Caki2 (cell line): ENCODE measurements at regions not wholly inside any gene's neighbourhood (a gene's known extent, or its start where the extent isn't known, plus 50 kb on each side); places are given as distances from the start of the nearest gene placed in this dataset.
"Not testable (repeated sequence)": the region's sequence is repeated elsewhere in the genome, so short reads cannot be mapped to it uniquely, and the experiment has no call there.

Experiments
- DNase-seq: peaks from one replicate; pipeline ENCODE4 v3.0.0-alpha.2; 2015; ENCODE audit warnings: low read depth
- in situ Hi-C: cut with HindIII; loops from 2 replicates; pipeline ENCODE4 v1.10.0; 2016; ENCODE audit warnings: low sequenced_read_pairs, low pct_unique_long_range_greater_than_20kb, mixed read lengths

DNA sequence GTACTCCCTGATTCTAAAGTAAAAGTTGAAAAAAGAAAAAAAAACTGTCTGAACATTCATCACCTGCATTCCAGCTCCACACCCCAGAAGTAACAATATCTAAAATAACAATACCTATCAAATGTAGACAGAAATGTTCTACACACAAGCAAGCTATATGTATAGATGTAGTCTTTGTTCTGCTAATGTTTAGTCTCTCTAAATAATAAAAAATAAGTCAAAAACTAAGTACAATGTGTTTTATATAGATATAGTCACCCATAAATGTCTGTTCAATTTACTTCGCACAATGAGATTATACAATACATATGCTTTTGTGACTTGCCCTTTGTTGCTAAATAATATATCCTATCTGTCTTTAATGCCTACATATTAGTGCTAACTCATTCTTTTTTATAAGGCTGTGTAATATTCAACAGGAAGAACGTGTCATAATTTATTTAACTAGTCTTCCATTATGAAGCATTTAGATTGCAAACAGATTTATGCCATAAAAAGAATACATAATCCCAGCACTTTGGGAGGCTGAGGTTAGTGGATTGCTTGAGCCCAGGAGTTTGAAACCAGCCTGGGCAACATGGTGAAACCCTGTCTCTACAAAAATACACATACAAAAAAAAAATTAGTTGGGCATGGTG lies 216.2 kb upstream of the ZNF217 start:
- in situ Hi-C loops: no loop called here
- no peak for DNase-seq

- DNase-seq: no peak
- in situ Hi-C loops: no loop called here
These were observed 215.6 kb upstream of the ZNF217 start for GRCh38 chr20:53809217-53809616.

GRCh38 chr20:53808733-53809132 lies 215.1 kb upstream of the ZNF217 start:
- no peak for DNase-seq
- in situ Hi-C loops: no loop called here

GRCh38 chr20:53808302-53808701 lies 214.7 kb upstream of the ZNF217 start:
- in situ Hi-C loops, DNase-seq: not testable (repeated sequence)

DNA sequence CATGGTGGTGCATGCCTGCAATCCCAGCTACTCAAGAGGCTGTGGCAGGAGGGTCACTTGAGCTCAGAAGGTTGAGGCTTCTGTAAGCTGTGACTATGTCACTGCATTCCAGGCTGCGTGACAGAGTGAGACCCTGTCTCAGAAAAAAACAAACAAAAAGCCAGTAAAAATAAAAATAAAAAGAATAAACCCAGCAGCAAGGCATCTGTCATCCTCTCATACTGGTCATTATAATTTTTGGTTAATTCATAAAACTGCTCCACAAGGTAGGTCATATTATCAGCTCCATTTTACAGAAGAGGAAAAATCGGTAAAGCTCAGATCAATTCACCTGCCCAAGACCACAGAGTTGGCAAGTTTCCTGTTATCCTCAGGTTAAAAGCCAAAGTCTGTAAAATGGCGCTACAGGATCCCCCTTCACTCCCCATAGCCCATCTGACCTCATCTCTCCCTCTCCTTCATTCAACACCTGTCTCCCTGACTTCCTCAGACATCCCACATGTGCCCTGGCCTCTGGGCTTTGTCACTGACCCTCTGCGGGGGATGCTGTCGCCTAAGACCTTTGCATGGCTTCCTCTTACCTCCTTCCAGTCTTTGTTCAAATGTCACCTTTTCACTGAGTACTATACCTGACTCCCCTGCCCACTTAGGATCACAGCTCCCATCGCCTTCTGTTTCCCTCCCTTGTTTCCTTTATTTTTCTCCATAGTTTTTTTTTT lies 213.2 kb upstream of the ZNF217 start:
- no peak for DNase-seq
- in situ Hi-C loops: no loop called here

GRCh38 chr20:53805895-53806384 lies 212.3 kb upstream of the ZNF217 start:
- in situ Hi-C loops: no loop called here
- DNase-seq: peak; percentile 61

DNA sequence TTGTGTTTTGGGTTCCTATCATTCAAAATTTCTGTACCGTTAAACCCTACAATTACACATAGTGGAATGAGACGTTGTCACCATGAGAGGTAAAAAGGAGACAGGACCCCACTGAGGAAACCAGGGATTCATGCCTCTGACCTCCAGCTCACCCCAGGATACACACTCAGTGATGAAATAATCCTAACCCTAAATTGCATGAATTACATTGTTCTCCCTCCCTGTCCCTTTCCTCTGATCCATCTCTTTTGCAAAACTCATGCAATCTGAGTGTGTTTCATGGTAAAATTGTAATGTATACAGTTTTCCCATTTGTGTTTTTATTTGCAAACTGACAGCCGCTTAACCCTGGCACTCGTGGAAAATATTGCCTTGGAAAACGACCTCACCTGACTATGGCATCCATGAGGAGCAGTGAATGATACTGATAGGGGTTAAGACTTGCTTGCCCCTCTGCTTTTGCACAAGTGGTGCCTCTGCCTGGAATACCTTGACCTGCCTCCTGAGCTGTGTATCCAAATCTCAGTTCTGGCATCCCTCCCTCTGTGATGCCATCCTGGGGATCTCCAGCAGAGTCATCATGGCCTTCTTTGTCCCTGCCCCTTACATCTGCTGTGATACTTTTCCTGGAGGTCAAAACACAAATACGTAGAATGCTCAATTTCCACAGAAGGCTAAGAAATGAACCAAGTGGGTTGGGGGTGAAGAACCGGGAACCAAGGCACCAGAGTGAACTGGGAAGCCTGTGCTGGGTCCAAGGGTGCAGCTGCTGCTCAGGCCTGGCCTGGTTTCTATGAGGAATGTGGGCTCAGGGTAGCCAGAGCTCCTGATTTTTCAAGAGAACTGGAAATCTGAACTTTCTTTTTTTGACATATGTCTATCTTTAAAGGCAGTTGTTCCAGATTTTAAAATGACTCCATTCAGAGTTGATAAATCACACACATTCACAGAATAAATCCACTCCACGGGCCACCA lies 211.6 kb upstream of the ZNF217 start:
- in situ Hi-C loops: no loop called here
- no peak for DNase-seq

- in situ Hi-C loops: not testable (repeated sequence)
These were observed 210.7 kb upstream of the ZNF217 start for GRCh38 chr20:53804308-53804707.

DNA sequence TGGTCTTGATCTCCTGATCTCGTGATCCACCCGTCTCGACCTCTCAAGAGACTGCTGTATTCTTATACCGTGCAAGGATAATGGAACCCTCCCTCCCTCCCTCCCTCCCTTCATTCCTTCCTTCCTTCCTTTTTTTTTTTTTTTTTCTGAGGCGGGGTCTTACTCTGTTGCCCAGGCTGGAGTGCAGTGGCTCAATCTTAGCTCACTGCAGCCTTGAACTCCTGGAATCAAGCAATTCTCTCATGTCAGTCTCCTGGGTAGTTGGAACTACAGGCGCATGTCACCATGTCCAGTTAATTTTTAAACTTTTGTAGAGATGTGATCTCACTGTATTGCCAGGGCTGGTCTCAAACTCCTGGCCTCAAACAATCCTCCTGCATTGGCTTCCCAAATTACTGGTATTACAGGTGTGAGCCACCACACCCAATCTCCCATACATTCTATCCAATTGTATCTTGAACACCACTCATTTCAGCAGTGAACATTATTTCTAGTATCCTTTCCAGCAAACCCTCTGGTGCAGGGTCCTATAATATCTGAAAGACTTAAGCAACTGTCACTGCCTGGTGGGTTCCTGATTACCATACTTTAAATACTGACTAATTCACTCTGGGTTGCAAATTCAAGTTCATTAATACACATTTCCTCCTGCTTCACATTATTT lies 210.0 kb upstream of the ZNF217 start:
- no peak for DNase-seq
- in situ Hi-C loops: no loop called here

More at GRCh38 chr20:53804308-53804707, 210.7 kb upstream of the ZNF217 start:
- DNase-seq: not testable (repeated sequence)

DNA sequence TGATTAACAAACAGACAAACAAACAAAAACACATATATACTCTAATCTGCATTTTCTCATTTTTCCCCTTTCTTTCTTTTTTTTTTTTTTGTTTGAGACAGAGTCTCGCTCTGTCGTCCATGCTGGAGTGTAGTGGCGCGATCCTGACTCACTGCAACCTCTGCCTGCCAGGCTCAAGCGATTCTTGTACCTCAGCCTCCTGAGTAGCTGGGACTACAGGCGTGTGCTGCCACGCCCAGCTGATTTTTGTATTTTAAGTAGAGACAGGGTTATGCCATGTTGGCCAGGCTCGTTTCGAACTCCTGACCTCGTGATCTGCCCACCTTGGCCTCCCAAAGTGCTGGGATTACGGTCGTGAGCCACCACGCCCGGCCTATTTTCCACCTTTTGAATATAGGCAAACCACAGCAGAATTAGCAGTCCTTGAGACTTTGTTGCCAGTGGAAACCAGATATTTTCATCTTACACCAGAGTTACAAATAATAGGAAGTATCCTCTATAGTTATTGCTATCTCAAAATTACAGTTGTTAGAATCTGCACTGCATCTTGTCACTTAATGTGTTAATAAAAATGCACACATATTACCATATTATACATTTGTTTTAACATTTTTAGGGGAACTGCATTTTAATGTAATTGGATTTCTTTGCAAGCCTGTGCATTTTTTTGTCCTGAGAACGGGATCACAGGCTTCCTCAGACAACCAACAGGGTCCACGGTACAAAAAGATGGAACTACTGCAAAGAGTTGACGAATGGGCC lies 208.2 kb upstream of the ZNF217 start:
- DNase-seq: no peak
- in situ Hi-C loops: no loop called here

DNA sequence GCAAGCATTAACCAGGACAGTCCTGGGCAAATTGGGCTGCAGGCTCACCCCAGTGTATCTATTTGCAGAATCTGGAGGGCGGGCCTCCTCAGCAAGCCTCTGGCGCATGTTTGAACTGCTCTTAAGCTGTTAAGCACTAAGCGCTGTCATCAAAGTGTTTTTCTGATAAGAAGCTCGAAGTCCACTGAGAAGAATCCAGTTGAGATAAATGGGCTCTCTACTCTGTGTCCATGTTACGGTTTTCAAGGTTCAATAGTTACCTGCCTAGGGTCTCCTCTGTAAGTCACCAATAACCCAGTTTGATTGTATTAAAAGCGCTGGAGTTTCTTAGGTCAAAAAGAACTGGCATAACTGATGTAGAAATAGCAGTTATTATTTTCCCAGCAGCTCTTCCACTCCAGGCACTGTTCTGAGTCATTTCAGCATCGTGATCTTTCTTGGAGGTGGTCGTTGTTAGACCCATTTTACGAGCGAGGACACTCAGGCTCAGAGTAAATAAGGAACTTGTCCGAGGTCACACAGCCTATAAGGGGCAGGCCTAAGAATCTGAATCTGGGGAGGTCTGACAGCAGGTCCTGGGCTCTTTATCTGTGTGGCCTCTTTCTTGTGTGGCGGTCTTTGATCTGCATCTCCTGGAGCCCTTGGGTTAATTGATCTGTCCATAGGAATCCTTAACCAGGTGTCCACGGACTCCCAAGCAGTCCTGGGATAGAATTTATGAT lies 207.4 kb upstream of the ZNF217 start:
- in situ Hi-C loops: no loop called here
- no peak for DNase-seq

GRCh38 chr20:53800418-53800817 lies 206.8 kb upstream of the ZNF217 start:
- in situ Hi-C loops: no loop called here
- no peak for DNase-seq

DNA sequence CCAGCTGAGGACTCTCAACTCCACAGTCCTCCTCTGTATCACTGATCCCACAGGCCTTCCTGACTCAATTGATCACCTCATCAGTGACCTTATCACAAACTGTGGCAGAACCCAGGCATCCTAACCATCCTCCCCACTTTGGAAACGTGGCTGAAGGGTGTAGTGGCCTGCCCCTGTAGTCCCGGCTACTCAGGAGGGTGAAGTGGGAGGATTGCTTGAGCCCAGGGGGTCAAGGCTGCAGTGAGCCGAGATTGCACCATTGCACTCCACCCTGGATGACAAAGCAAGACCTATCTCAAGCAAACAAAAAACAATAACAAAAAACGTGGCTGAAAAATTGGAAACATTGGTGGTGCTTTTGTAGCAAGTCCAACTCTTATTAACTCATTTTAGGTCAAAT lies 203.4 kb upstream of the ZNF217 start:
- no peak for DNase-seq
- in situ Hi-C loops: no loop called here

GRCh38 chr20:53795170-53795569 lies 201.5 kb upstream of the ZNF217 start:
- DNase-seq: no peak
- in situ Hi-C loops: no loop called here

DNA sequence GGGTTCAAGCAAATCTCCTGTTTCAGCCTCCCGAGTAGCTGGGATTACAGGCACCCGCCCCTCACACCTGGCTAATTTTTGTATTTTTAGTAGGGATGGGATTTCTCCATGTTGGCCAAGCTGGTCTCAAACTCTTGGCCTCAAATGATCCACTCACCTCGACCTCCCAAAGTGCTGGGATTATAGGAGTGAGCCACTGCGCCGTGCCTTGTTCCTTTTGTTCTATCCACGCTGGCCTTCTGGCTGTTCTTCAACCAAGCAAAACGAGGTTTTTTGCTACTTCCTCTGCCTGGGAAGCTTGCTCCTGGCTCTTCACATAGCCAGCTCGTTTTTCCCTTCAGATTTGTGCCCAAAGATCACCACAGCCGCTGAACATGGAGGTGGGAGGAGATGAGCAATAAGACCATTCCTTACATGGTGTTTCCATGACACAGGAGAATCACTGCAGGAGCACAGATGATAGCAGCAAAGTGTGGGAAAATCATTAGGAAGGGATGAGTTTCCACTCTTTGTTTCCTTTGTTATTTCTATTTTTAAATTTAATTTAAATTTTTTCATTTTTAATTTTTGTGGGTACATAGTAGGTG lies 201.0 kb upstream of the ZNF217 start:
- in situ Hi-C loops: no loop called here
- DNase-seq: no peak

- DNase-seq: no peak
- in situ Hi-C loops: no loop called here
These were observed 200.2 kb upstream of the ZNF217 start for GRCh38 chr20:53793783-53794383.
